GM13977 (cell line): ENCODE measurements at regions not wholly inside any gene's neighbourhood (a gene's known extent, or its start where the extent isn't known, plus 50 kb on each side); places are given as distances from the start of the nearest gene placed in this dataset.

Experiments used
- DNase-seq: peaks from one replicate; pipeline ENCODE4 v3.0.0; 2012; ENCODE audit warnings: low spot score
- in situ Hi-C: fragments of 300-500 bp; cut with MboI; formaldehyde crosslinking; loops from one replicate; pipeline ENCODE4 v1.12.0; 2022; ENCODE audit warnings: low sequenced_read_pairs, low pct_unique_long_range_greater_than_20kb, mixed read lengths, inconsistent platforms; ENCODE audit not compliant: unreplicated experiment
- TF ChIP-seq, protein P1 (sequence below): IDR thresholded peaks from 2 replicates; pipeline ENCODE4 v1.5.1; 2012; ENCODE audit warnings: mild to moderate bottlenecking, control low read depth; ENCODE audit not compliant: insufficient read depth; ENCODE audit errors: extremely low read depth, missing control alignments

GRCh38 chr18:73841661-73842060 is 306.0 kb downstream of the FBXO15 start:
- TF ChIP-seq, protein P1, sequence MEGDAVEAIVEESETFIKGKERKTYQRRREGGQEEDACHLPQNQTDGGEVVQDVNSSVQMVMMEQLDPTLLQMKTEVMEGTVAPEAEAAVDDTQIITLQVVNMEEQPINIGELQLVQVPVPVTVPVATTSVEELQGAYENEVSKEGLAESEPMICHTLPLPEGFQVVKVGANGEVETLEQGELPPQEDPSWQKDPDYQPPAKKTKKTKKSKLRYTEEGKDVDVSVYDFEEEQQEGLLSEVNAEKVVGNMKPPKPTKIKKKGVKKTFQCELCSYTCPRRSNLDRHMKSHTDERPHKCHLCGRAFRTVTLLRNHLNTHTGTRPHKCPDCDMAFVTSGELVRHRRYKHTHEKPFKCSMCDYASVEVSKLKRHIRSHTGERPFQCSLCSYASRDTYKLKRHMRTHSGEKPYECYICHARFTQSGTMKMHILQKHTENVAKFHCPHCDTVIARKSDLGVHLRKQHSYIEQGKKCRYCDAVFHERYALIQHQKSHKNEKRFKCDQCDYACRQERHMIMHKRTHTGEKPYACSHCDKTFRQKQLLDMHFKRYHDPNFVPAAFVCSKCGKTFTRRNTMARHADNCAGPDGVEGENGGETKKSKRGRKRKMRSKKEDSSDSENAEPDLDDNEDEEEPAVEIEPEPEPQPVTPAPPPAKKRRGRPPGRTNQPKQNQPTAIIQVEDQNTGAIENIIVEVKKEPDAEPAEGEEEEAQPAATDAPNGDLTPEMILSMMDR, result no peak
- no peak for DNase-seq
- in situ Hi-C loops, result loop anchor here (25.0 kb wide), 1 partner anchor 1079 kb away; no protein-coding TSS in a partner anchor

DNA sequence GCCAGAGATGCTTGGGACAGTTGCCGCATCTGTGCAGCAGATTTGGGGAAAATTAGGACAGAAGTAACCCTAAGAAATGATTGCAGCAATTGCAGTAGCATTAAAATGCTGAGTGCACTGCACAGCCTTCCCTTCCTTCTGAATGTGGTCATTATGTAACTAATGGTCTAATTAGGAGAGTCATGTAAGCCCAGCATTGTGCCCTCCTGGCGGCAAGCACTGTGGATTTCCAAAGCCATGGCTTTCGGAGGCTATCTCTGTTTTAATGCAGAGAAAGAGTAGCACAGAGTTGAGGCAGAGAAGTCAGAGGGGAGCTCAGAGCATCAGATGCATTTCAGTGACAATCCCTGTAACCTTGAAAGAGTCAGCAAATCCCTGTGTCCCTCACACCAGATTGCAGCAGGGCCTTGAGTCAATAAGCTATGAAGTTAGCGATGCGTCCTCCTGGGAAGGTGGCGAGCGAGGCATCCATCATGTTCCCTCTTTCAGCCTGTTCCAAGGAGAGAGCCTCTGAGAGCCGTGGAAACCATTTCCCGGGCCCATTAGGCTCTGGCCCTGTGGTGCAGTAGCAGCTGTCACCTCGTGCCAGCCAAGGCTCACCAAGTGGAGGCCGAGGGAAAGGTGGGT is 307.2 kb downstream of the FBXO15 start:
- in situ Hi-C loops, result loop anchor here (25.0 kb wide), 1 partner anchor 1078 kb away; no protein-coding TSS in a partner anchor
- TF ChIP-seq, protein P1, result no peak
- DNase-seq, result no peak

DNA sequence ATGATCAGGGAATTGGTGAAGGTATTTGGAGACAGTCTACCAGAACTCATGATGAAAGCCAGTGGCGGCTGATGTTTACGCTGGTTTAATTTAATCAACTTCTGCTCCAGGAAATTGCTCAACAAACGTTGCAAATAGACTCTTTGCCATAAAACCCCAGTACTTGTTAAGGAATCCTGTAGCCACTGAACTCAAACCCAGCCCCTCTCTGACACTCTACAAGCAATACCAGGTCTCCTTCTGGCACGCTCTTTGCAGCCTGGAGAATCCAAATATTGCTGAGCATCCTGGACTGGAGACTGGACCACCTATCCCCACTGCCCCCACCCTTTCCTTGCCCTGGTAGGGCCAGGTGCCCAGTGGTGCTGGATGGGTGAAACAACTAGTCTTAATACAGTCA is 308.2 kb downstream of the FBXO15 start:
- DNase-seq, result no peak
- in situ Hi-C loops, result loop anchor here (25.0 kb wide), 1 partner anchor 1077 kb away; no protein-coding TSS in a partner anchor
- TF ChIP-seq, protein P1, result no peak

DNA sequence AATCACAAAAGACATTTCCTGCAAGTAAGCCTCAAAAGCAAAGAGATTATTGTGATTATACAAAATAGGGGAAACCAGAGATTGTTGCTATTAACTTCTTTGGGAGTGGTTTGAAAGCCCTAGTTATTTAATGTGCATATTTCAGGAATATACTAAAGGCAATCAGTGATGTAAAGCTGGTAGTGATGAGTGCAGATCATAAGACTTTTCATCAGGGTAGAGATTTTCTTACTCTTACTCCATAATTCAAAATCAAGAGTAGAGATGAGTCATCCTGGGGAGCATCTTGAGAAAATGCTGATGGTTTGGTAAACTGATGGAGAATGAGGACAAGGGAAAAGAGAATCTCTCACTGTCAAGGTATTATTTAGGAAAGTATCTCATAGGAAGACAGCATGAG is 309.5 kb downstream of the FBXO15 start:
- TF ChIP-seq, protein P1, result no peak
- no peak for DNase-seq
- in situ Hi-C loops, result loop anchor here (25.0 kb wide), 1 partner anchor 1076 kb away; no protein-coding TSS in a partner anchor

DNA sequence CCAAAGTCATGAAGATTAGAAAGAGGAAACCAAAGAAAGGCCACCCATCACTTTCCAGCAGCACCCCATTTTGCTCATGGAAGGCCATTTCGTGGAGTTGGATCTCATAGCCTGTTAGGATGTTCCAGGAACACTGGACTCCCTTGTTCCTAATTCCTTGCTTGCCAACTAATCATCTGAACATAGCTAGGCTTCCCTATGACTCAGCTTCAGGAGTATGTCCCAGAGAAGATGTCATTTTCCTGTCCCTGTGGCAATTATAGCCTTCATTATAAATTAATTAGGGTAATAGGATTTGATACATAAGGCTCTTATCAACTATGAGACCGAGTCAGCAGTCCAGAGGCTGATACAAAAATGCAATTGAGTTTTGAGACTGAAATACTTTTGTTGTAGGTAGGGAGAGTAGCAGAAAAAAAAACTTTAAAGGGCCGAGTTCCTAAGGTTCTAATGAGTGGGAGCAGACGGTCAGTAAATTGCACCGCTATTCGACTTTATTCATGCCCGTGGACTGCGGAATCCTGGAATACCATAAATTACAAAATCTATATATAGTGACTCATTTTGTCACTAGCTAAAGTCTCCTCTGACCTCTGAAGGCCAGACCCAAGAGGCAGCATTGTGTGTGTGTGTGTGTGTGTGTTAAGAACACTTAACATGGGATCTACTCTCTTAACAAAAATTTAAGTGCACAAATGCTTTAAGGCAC is 311.8 kb downstream of the FBXO15 start:
- in situ Hi-C loops, result loop anchor here (25.0 kb wide), 1 partner anchor 1074 kb away; no protein-coding TSS in a partner anchor
- TF ChIP-seq, protein P1, result no peak
- DNase-seq, result no peak

DNA sequence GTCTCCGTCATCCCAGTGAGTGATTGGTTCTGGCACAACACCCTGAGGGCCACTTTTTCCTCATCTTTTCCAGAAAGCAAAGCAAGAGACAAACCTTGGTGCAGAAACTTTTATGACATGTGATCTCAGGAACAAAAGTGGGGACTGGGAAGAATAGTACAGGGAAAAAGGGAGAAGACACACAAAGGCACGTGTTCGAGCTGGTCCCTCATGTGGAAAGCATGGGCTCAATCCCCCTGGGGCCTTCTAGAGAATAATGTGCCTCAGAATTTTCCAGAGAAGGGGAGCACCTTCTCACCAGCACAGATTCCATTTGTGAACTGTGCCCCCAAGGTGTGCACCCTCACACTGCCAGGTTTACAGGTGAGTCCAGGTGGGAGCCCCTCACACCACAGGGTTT is 312.6 kb downstream of the FBXO15 start:
- in situ Hi-C loops, result loop anchor here (25.0 kb wide), 1 partner anchor 1073 kb away; no protein-coding TSS in a partner anchor
- DNase-seq, result no peak
- TF ChIP-seq, protein P1, result no peak
